WTC11 (cell line): ENCODE measurements at regions not wholly inside any gene's neighbourhood (a gene's known extent, or its start where the extent isn't known, plus 50 kb on each side); places are given as distances from the start of the nearest gene placed in this dataset.

Source experiments
- CTCF ChIP-seq: fragments of 200-600 bp; IDR thresholded peaks from 2 replicates; pipeline ENCODE4 v1.8.0; 2022; ENCODE audit warnings: antibody characterized with exemption
- MYBL2 ChIP-seq: sonication (generic); formaldehyde crosslinking; IDR thresholded peaks from 2 replicates; pipeline ENCODE4 v1.8.1; 2023; ENCODE audit warnings: mild to moderate bottlenecking, moderate library complexity, missing genetic modification reagents
- PREB ChIP-seq: sonication (generic); formaldehyde crosslinking; IDR thresholded peaks from 2 replicates; pipeline ENCODE4 v1.8.1; 2022; ENCODE audit warnings: mild to moderate bottlenecking, missing genetic modification reagents, moderate library complexity, borderline replicate concordance

GRCh38 chr12:74747305-74747704 is 209.7 kb downstream of the ATXN7L3B start:
- TF ChIP-seq PREB = no peak
- no peak for TF ChIP-seq CTCF
- TF ChIP-seq MYBL2 (CRISPR knock-in tag) = no peak
